ENCODE measurements at regions not wholly inside any gene's neighbourhood (a gene's known extent, or its start where the extent isn't known, plus 50 kb on each side); places are given as distances from the start of the nearest gene placed in this dataset.

- no peak overlapping the region for H3K9ac ChIP-seq (ENCODE audit: insufficient read depth, low read length, poor library complexity, severe bottlenecking)
- no CpG with 5 or more reads among the region's 1 CpG for WGBS (ENCODE audit: insufficient coverage)
- no peak overlapping the region for H3K4me3 ChIP-seq (replicated peaks in 1 of 3; ENCODE audit: low read depth in 2 of 3, low read length in 3 of 3)
- H3K79me2 ChIP-seq (ENCODE audit: insufficient read depth, low read length), result no peaks in the 10 kb centered on the region
- Mint-ChIP-seq H3K4me1 (no peaks in the 10 kb centered on the region), H3K27ac (no peak overlapping the region), H3K36me3 (no peaks in the 10 kb centered on the region), H3K9me3 (peaks cover 0 to 8% (median 4%) of the 10 kb centered on the region in 7 donors), H3K4me3 (no peak overlapping the region), H3K27me3 (ENCODE audit: low read depth in 3 of 3) (no peaks in the 10 kb centered on the region)
- TF ChIP-seq, protein P1, sequence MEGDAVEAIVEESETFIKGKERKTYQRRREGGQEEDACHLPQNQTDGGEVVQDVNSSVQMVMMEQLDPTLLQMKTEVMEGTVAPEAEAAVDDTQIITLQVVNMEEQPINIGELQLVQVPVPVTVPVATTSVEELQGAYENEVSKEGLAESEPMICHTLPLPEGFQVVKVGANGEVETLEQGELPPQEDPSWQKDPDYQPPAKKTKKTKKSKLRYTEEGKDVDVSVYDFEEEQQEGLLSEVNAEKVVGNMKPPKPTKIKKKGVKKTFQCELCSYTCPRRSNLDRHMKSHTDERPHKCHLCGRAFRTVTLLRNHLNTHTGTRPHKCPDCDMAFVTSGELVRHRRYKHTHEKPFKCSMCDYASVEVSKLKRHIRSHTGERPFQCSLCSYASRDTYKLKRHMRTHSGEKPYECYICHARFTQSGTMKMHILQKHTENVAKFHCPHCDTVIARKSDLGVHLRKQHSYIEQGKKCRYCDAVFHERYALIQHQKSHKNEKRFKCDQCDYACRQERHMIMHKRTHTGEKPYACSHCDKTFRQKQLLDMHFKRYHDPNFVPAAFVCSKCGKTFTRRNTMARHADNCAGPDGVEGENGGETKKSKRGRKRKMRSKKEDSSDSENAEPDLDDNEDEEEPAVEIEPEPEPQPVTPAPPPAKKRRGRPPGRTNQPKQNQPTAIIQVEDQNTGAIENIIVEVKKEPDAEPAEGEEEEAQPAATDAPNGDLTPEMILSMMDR (IDR thresholded peaks at IDR 0.05), result no peak
- no peak for DNase-seq
- no peaks in the 10 kb centered on the region for H4K20me1 ChIP-seq (ENCODE audit: insufficient read depth, low read length)
- H3K27ac ChIP-seq (ENCODE audit: low read depth in 1 of 2, low read length in 2 of 2), result no peak overlapping the region
- H3K9me3 ChIP-seq (replicated peaks in 1 of 2; ENCODE audit: control insufficient read depth in 1 of 2, insufficient read depth in 1 of 2, low read length in 2 of 2), result peaks cover 3 to 10% of the 10 kb centered on the region in 2 donors
- no peaks in the 10 kb centered on the region for H3K27me3 ChIP-seq (ENCODE audit: control insufficient read depth in 2 of 2, insufficient read depth in 2 of 2, low read length in 2 of 2)
- intact Hi-C loops (cut with micrococcal nuclease), result no loop called here
- H3K4me2 ChIP-seq (replicated peaks; ENCODE audit: extremely low read depth, low read length, poor library complexity, severe bottlenecking), result no peak overlapping the region
- no peaks in the 10 kb centered on the region for H3K4me1 ChIP-seq (ENCODE audit: control insufficient read depth in 1 of 2, insufficient read depth in 2 of 2, low read length in 2 of 2)
- H3K36me3 ChIP-seq (replicated peaks in 1 of 2; ENCODE audit: control insufficient read depth in 1 of 2, insufficient read depth in 2 of 2, low read length in 2 of 2), result no peaks in the 10 kb centered on the region
- H2AFZ ChIP-seq (ENCODE audit: insufficient read depth, low read depth, low read length, poor library complexity, severe bottlenecking), result no peak overlapping the region
These were observed 470.8 kb downstream of the SLC16A7 start for GRCh38 chr12:60066655-60067054.

- peaks cover 0 to 5% (median 3%) of the 10 kb centered on the region in 7 donors for H3K9me3 Mint-ChIP-seq
- TF ChIP-seq, protein P1 (IDR thresholded peaks at IDR 0.05), result no peak
These were observed 474.7 kb downstream of the SLC16A7 start for GRCh38 chr12:60070552-60070951.

More at GRCh38 chr12:60070552-60070951, 474.7 kb downstream of the SLC16A7 start:
- no peak overlapping the region for H3K4me2 ChIP-seq (replicated peaks; ENCODE audit: extremely low read depth, low read length, poor library complexity, severe bottlenecking)
- H3K27me3 ChIP-seq (ENCODE audit: control insufficient read depth in 2 of 2, insufficient read depth in 2 of 2, low read length in 2 of 2), result no peaks in the 10 kb centered on the region
- Mint-ChIP-seq H3K4me1 (no peaks in the 10 kb centered on the region), H3K4me3 (no peak overlapping the region), H3K27ac (no peak overlapping the region), H3K36me3 (no peaks in the 10 kb centered on the region), H3K27me3 (ENCODE audit: low read depth in 3 of 3) (peaks cover 0 to 2% (median 0%) of the 10 kb centered on the region in 3 donors)
- H3K9me3 ChIP-seq (replicated peaks in 1 of 2; ENCODE audit: control insufficient read depth in 1 of 2, insufficient read depth in 1 of 2, low read length in 2 of 2), result peaks cover 3 to 10% of the 10 kb centered on the region in 2 donors
- intact Hi-C loops (cut with micrococcal nuclease), result no loop called here
- H4K20me1 ChIP-seq (ENCODE audit: insufficient read depth, low read length), result no peaks in the 10 kb centered on the region
- H3K79me2 ChIP-seq (ENCODE audit: insufficient read depth, low read length), result no peaks in the 10 kb centered on the region
- no peak overlapping the region for H3K9ac ChIP-seq (ENCODE audit: insufficient read depth, low read length, poor library complexity, severe bottlenecking)
- H2AFZ ChIP-seq (ENCODE audit: insufficient read depth, low read depth, low read length, poor library complexity, severe bottlenecking), result no peak overlapping the region
- H3K4me3 ChIP-seq (replicated peaks in 1 of 3; ENCODE audit: low read depth in 2 of 3, low read length in 3 of 3), result no peak overlapping the region
- no peaks in the 10 kb centered on the region for H3K36me3 ChIP-seq (replicated peaks in 1 of 2; ENCODE audit: control insufficient read depth in 1 of 2, insufficient read depth in 2 of 2, low read length in 2 of 2)
- WGBS (ENCODE audit: insufficient coverage), result no CpG with 5 or more reads among the region's 1 CpG
- DNase-seq, result no peak
- H3K27ac ChIP-seq (ENCODE audit: low read depth in 1 of 2, low read length in 2 of 2), result no peak overlapping the region
- H3K4me1 ChIP-seq (ENCODE audit: control insufficient read depth in 1 of 2, insufficient read depth in 2 of 2, low read length in 2 of 2), result no peaks in the 10 kb centered on the region

Data from CD14-positive monocyte (primary cell).